ENCODE measurements at regions not wholly inside any gene's neighbourhood (a gene's known extent, or its start where the extent isn't known, plus 50 kb on each side); places are given as distances from the start of the nearest gene placed in this dataset.

GRCh38 chr2:83795777-83796176, 663.3 kb downstream of the SUCLG1 start:
- TF ChIP-seq POLR2AphosphoS5 (IDR thresholded peaks at IDR 0.05) (no peak), POLR2A (IDR thresholded peaks at IDR 0.05) (no peak), EP300 (IDR thresholded peaks at IDR 0.05) (no peak)
- TF ChIP-seq, protein P1, sequence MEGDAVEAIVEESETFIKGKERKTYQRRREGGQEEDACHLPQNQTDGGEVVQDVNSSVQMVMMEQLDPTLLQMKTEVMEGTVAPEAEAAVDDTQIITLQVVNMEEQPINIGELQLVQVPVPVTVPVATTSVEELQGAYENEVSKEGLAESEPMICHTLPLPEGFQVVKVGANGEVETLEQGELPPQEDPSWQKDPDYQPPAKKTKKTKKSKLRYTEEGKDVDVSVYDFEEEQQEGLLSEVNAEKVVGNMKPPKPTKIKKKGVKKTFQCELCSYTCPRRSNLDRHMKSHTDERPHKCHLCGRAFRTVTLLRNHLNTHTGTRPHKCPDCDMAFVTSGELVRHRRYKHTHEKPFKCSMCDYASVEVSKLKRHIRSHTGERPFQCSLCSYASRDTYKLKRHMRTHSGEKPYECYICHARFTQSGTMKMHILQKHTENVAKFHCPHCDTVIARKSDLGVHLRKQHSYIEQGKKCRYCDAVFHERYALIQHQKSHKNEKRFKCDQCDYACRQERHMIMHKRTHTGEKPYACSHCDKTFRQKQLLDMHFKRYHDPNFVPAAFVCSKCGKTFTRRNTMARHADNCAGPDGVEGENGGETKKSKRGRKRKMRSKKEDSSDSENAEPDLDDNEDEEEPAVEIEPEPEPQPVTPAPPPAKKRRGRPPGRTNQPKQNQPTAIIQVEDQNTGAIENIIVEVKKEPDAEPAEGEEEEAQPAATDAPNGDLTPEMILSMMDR (IDR thresholded peaks at IDR 0.05) = no peak
